ENCODE measurements at regions not wholly inside any gene's neighbourhood (a gene's known extent, or its start where the extent isn't known, plus 50 kb on each side); places are given as distances from the start of the nearest gene placed in this dataset.

GRCh38 chr1:5264476-5264875 is 610.1 kb downstream of the AJAP1 start:
- TF ChIP-seq, protein P1, sequence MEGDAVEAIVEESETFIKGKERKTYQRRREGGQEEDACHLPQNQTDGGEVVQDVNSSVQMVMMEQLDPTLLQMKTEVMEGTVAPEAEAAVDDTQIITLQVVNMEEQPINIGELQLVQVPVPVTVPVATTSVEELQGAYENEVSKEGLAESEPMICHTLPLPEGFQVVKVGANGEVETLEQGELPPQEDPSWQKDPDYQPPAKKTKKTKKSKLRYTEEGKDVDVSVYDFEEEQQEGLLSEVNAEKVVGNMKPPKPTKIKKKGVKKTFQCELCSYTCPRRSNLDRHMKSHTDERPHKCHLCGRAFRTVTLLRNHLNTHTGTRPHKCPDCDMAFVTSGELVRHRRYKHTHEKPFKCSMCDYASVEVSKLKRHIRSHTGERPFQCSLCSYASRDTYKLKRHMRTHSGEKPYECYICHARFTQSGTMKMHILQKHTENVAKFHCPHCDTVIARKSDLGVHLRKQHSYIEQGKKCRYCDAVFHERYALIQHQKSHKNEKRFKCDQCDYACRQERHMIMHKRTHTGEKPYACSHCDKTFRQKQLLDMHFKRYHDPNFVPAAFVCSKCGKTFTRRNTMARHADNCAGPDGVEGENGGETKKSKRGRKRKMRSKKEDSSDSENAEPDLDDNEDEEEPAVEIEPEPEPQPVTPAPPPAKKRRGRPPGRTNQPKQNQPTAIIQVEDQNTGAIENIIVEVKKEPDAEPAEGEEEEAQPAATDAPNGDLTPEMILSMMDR (IDR thresholded peaks at IDR 0.05), result no peak
- TF ChIP-seq POLR2A (IDR thresholded peaks at IDR 0.05), result no peak
